HepG2 (cell line): ENCODE measurements at regions not wholly inside any gene's neighbourhood (a gene's known extent, or its start where the extent isn't known, plus 50 kb on each side); places are given as distances from the start of the nearest gene placed in this dataset.
A peak's percentile ranks its signal among the peaks of the same experiment; 100 is the strongest.
"Not testable (repeated sequence)": the region's sequence is repeated elsewhere in the genome, so short reads cannot be mapped to it uniquely, and the experiment has no call there.

Experiments
- ATAC-seq: fragments of 200-7000 bp; cut with Tn5 transposase; 3 replicates; pipeline ENCODE4 v1.9.1; 2020; ENCODE audit warnings: mild to moderate bottlenecking, moderate library complexity
- BruUV-seq: library from RNA; stranded (reverse); fragments of 400-500 nt; replicated peaks from 2 replicates; lab custom pipeline; 2021; lab: Mats Ljungman, UMichigan
- CTCF ChIA-PET: fragments of 300-600 bp; formaldehyde crosslinking; extraction: SDS; loops from one replicate; lab custom pipeline; 2021; ENCODE audit warnings: low total read pairs, inconsistent platforms, low intra/inter-chr PET ratio; lab: Yijun Ruan, JAX
- POLR2A ChIA-PET: fragments of 350-600 bp; sonication (Branson Sonifier 250); formaldehyde crosslinking; loops from one replicate; lab custom pipeline; 2020; ENCODE audit warnings: antibody characterized with exemption, inconsistent platforms; lab: Yijun Ruan, JAX
- DNase-seq: peaks from one replicate; pipeline ENCODE4 v3.0.0-alpha.2; 2015; ENCODE audit warnings: low spot score
- FAIRE-seq: peaks from 3 replicates; lab custom pipeline; 2011; peaks lifted over from hg19 to GRCh38; lab: Jason Lieb, UNC
- H2AFZ ChIP-seq: one replicate; pipeline ENCODE4 v1.6.1; 2011; ENCODE audit warnings: low read length, inconsistent platforms
- H3K27ac ChIP-seq: fragments of 300-600 bp; 3 replicates; pipeline ENCODE4 v1.8.0; 2011; ENCODE audit warnings: mixed run types, mild to moderate bottlenecking, mixed read lengths, low read length, inconsistent platforms; ENCODE audit not compliant: insufficient read depth; ENCODE audit errors: extremely low read length
- H3K27me3 ChIP-seq, 2 experiments: fragments of 200-600 bp in 1 of 2; 2 replicates in 1 of 2; 3 replicates in 1 of 2; pipeline versions ENCODE4 v1.6.0 to v1.8.0; 2011; ENCODE audit warnings: low read length in 2 of 2, mild to moderate bottlenecking in 2 of 2, moderate library complexity in 2 of 2, inconsistent platforms in 1 of 2; ENCODE audit not compliant: insufficient read depth in 2 of 2, control insufficient read depth in 1 of 2
- H3K36me3 ChIP-seq, 2 experiments: fragments of 200-600 bp in 1 of 2; replicated peaks in 1 of 2; 2 replicates in 1 of 2; 3 replicates in 1 of 2; pipeline versions ENCODE4 v1.5.1 to v1.8.0; 2011; ENCODE audit warnings: low read length in 2 of 2, inconsistent platforms in 1 of 2; ENCODE audit not compliant: insufficient read depth in 2 of 2, control insufficient read depth in 1 of 2
- H3K4me1 ChIP-seq: 2 replicates; pipeline ENCODE4 v1.5.1; 2012; ENCODE audit warnings: low read length, inconsistent platforms; ENCODE audit not compliant: insufficient read depth
- H3K4me2 ChIP-seq: 2 replicates; pipeline ENCODE4 v1.6.0; 2011; ENCODE audit warnings: low read depth, low read length, inconsistent platforms
- H3K4me3 ChIP-seq, 3 experiments: fragments of 200-600 bp in 1 of 3; sonication (generic), shearing (Covaris generic) in 1 of 3; replicated peaks in 1 of 3; 2 replicates each; pipeline ENCODE4 v1.5.1; 2011 to 2016; ENCODE audit warnings: low read length in 3 of 3, inconsistent platforms in 2 of 3, low read depth in 2 of 3, mild to moderate bottlenecking in 2 of 3, control low read depth in 1 of 3, mixed read lengths in 1 of 3; ENCODE audit not compliant: insufficient read depth in 1 of 3
- H3K79me2 ChIP-seq: one replicate; pipeline ENCODE4 v1.6.1; 2011; ENCODE audit warnings: low read length, inconsistent platforms; ENCODE audit not compliant: insufficient read depth
- H3K9ac ChIP-seq: 2 replicates; pipeline ENCODE4 v1.6.0; 2011; ENCODE audit warnings: mild to moderate bottlenecking, low read depth, low read length, inconsistent platforms; ENCODE audit not compliant: insufficient read depth
- H3K9me3 ChIP-seq: 2 replicates; pipeline ENCODE4 v1.5.1; 2012; ENCODE audit warnings: mild to moderate bottlenecking, low read length
- H4K20me1 ChIP-seq: 2 replicates; pipeline ENCODE4 v1.6.0; 2011; ENCODE audit warnings: inconsistent platforms, mild to moderate bottlenecking, low read length, moderate library complexity; ENCODE audit not compliant: insufficient read depth
- ATF1 ChIP-seq: IDR thresholded peaks from 2 replicates; pipeline ENCODE4 v1.6.1; 2016; ENCODE audit warnings: mild to moderate bottlenecking, control low read depth
- ZBTB33 ChIP-seq: sonication (generic); formaldehyde crosslinking; IDR thresholded peaks from 2 replicates; pipeline ENCODE4 v1.4.0; 2020; ENCODE audit warnings: missing genetic modification reagents
- WGBS: methylation state at CpG from one replicate; pipeline ENCODE4 v1.1.6; 2017; ENCODE audit warnings: low lambda C conversion rate; 5-methylcytosine and 5-hydroxymethylcytosine counted together
- in situ Hi-C: cut with HindIII; loops from 2 replicates; pipeline ENCODE4 v1.10.0; 2017; ENCODE audit warnings: low pct_unique_long_range_greater_than_20kb; ENCODE audit not compliant: extremely low pct_ligation_motif_present
- intact Hi-C: fragments of 100-400 bp; cut with micrococcal nuclease; formaldehyde crosslinking; loops from one replicate; pipeline ENCODE4 v1.10.0; 2022; ENCODE audit not compliant: unreplicated experiment

DNA sequence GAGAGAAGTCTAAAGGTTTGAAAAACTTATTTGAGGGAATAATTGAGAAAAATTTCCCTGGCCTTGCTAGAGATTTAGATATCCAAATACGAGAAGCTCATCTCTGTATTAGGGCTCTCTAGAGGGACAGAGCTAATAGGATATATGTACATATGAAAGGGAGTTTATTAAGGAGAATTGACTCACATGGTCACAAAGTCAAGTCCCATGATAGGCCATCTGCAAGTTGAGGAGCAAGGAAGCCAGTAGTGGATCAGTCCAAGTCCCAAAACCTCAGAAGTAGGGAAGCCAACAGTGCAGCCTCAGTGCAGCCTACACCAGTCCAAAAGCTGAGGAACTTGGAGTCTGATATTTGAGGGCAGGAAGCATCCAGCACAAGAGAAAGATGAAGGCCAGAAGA lies 126.7 kb downstream of the PJA2 start:
- H3K4me3 ChIP-seq, POLR2A ChIA-PET, H3K9me3 ChIP-seq, DNase-seq, FAIRE-seq, H4K20me1 ChIP-seq, intact Hi-C loops, H3K27ac ChIP-seq, BruUV-seq, H3K4me1 ChIP-seq, H3K9ac ChIP-seq, H3K36me3 ChIP-seq, H2AFZ ChIP-seq, H3K27me3 ChIP-seq, H3K79me2 ChIP-seq, H3K4me2 ChIP-seq, ATAC-seq, in situ Hi-C loops, CTCF ChIA-PET: not testable (repeated sequence)
- WGBS = 4% methylated on average over 1 of the region's 1 CpG

DNA sequence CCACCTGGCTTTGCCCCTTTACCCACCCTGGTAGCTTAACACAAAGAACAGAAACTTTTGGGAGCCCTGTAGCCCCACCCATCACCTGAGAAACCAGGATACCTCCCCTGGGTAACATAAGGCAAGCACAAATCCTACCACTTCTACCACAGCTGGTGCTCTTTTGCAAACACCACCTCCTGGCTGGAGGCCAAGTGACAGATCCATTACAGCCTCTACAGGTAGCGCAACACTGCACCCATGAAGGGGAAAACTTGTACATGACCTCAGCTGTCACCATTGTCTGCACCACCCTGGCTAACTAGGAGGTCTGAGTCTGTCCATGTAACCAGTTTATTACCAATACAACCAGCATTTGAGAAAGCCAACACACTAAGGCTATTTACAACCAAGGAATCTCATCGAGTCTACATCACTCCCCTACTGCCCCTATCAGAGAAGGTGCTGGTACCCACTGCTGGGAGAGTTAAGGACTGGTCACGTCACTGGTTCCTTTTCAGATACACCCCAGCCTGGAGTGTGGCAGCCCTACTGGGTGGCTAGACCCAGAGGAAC lies 128.6 kb downstream of the PJA2 start:
- in situ Hi-C loops = no loop called here
- no peak overlapping the region for H3K9ac ChIP-seq
- no peaks in the 10 kb centered on the region for H3K4me1 ChIP-seq
- H3K36me3 ChIP-seq = no peaks in the 10 kb centered on the region
- DNase-seq (no peak), ATAC-seq (peak; percentile 25; the same call in 1 of the 3 replicates), FAIRE-seq (no peak)
- no TSS peak for BruUV-seq
- intact Hi-C loops = no loop called here
- H3K27ac ChIP-seq = no peak overlapping the region
- no peaks in the 10 kb centered on the region for H3K27me3 ChIP-seq
- H2AFZ ChIP-seq = no peak overlapping the region
- no peak overlapping the region for H3K4me3 ChIP-seq
- no peak overlapping the region for H3K4me2 ChIP-seq
- no peaks in the 10 kb centered on the region; the same call in 1 of the 2 replicates for H3K9me3 ChIP-seq
- ChIA-PET CTCF (no interaction called here), POLR2A (no interaction called here)
- no peaks in the 10 kb centered on the region for H4K20me1 ChIP-seq
- 0 out of 2 replicates have a peak, but pooled peaks have one; percentile 43 for TF ChIP-seq ZBTB33 (CRISPR knock-in tag)
- TF ChIP-seq ATF1 (CRISPR knock-in tag) = no peak
- no peaks in the 10 kb centered on the region for H3K79me2 ChIP-seq
- WGBS = 8% methylated on average over 2 of the region's 3 CpGs
